CD14-positive monocyte (primary cell): ENCODE measurements at regions not wholly inside any gene's neighbourhood (a gene's known extent, or its start where the extent isn't known, plus 50 kb on each side); places are given as distances from the start of the nearest gene placed in this dataset.

Experiments
- DNase-seq, 3 donors: peaks; one replicate each; pipeline ENCODE4 v3.0.0-alpha.2; 2011 to 2022
- H2AFZ ChIP-seq: 2 replicates; pipeline ENCODE4 v1.6.0; 2012; ENCODE audit warnings: mild to moderate bottlenecking, low read depth, low read length, inconsistent platforms; ENCODE audit not compliant: insufficient read depth, poor library complexity, severe bottlenecking
- H3K27ac ChIP-seq, 2 donors: 1 replicate in 1 of 2; 2 replicates in 1 of 2; pipeline ENCODE4 v1.5.1; 2012 to 2013; ENCODE audit warnings: low read length in 2 of 2, control low read depth in 1 of 2, inconsistent platforms in 1 of 2, low read depth in 1 of 2, mild to moderate bottlenecking in 1 of 2
- H3K27me3 ChIP-seq, 2 donors: one replicate each; pipeline versions ENCODE4 v1.6.0 to v1.6.1; 2011 to 2013; ENCODE audit warnings: low read length in 2 of 2; ENCODE audit not compliant: control insufficient read depth in 2 of 2, insufficient read depth in 2 of 2
- H3K36me3 ChIP-seq, 2 donors: replicated peaks in 1 of 2; 1 replicate in 1 of 2; 2 replicates in 1 of 2; pipeline versions ENCODE4 v1.5.1 to v1.6.1; 2012 to 2013; ENCODE audit warnings: low read length in 2 of 2, control low read depth in 1 of 2, inconsistent platforms in 1 of 2, mild to moderate bottlenecking in 1 of 2; ENCODE audit not compliant: insufficient read depth in 2 of 2, control insufficient read depth in 1 of 2
- H3K4me1 ChIP-seq, 2 donors: 1 replicate in 1 of 2; 2 replicates in 1 of 2; pipeline versions ENCODE4 v1.5.1 to v1.6.1; 2012 to 2013; ENCODE audit warnings: low read length in 2 of 2, control low read depth in 1 of 2, inconsistent platforms in 1 of 2, mild to moderate bottlenecking in 1 of 2, moderate library complexity in 1 of 2; ENCODE audit not compliant: insufficient read depth in 2 of 2, control insufficient read depth in 1 of 2
- H3K4me2 ChIP-seq: replicated peaks from 2 replicates; pipeline ENCODE3; 2012; ENCODE audit warnings: low read length, moderate library complexity, mild to moderate bottlenecking; ENCODE audit not compliant: poor library complexity, severe bottlenecking; ENCODE audit errors: extremely low read depth
- H3K4me3 ChIP-seq, 3 experiments: fragments of 200-600 bp in 1 of 3; sonication (generic) in 1 of 3; replicated peaks in 1 of 3; 1 replicate in 2 of 3; 2 replicates in 1 of 3; pipeline ENCODE4 v1.5.1; 2011 to 2013; ENCODE audit warnings: low read length in 3 of 3, mild to moderate bottlenecking in 3 of 3, control low read depth in 2 of 3, low read depth in 2 of 3, inconsistent platforms in 1 of 3, moderate library complexity in 1 of 3
- H3K79me2 ChIP-seq: 2 replicates; pipeline ENCODE4 v1.6.0; 2012; ENCODE audit warnings: mild to moderate bottlenecking, control low read depth, inconsistent platforms, low read length, moderate library complexity; ENCODE audit not compliant: insufficient read depth
- H3K9ac ChIP-seq: 2 replicates; pipeline ENCODE4 v1.6.0; 2017; ENCODE audit warnings: low read length, mild to moderate bottlenecking; ENCODE audit not compliant: insufficient read depth, poor library complexity, severe bottlenecking
- H3K9me3 ChIP-seq, 2 donors: replicated peaks in 1 of 2; 1 replicate in 1 of 2; 2 replicates in 1 of 2; pipeline versions ENCODE4 v1.5.1 to v1.6.1; 2012 to 2013; ENCODE audit warnings: low read length in 2 of 2, control low read depth in 1 of 2; ENCODE audit not compliant: control insufficient read depth in 1 of 2, insufficient read depth in 1 of 2
- H4K20me1 ChIP-seq: 2 replicates; pipeline ENCODE4 v1.6.0; 2012; ENCODE audit warnings: mild to moderate bottlenecking, low read length, control low read depth, moderate library complexity; ENCODE audit not compliant: insufficient read depth
- H3K27ac Mint-ChIP-seq, 7 donors: one replicate each; pipeline ENCODE4 v1.8.0; 2020; ENCODE audit warnings: mild to moderate bottlenecking in 7 of 7, mixed read lengths in 7 of 7, moderate library complexity in 6 of 7, inconsistent platforms in 2 of 7
- H3K27me3 Mint-ChIP-seq, 3 donors: one replicate each; pipeline ENCODE4 v1.8.0; 2021 to 2022; ENCODE audit warnings: low read depth in 3 of 3, mild to moderate bottlenecking in 3 of 3, mixed read lengths in 3 of 3, moderate library complexity in 3 of 3, inconsistent platforms in 1 of 3
- H3K36me3 Mint-ChIP-seq, 2 donors: one replicate each; pipeline ENCODE4 v1.8.0; 2020; ENCODE audit warnings: mixed read lengths in 2 of 2, inconsistent platforms in 1 of 2, mild to moderate bottlenecking in 1 of 2
- H3K4me1 Mint-ChIP-seq: one replicate; pipeline ENCODE4 v1.8.0; 2020; ENCODE audit warnings: mild to moderate bottlenecking, mixed read lengths
- H3K4me3 Mint-ChIP-seq, 2 donors: one replicate each; pipeline ENCODE4 v1.8.0; 2020; ENCODE audit warnings: mild to moderate bottlenecking in 2 of 2, mixed read lengths in 2 of 2, moderate library complexity in 1 of 2
- H3K9me3 Mint-ChIP-seq, 7 donors: one replicate each; pipeline ENCODE4 v1.8.0; 2020 to 2022; ENCODE audit warnings: mixed read lengths in 7 of 7, mild to moderate bottlenecking in 6 of 7, moderate library complexity in 6 of 7, inconsistent platforms in 2 of 7
- CTCF ChIP-seq: fragments of 200-600 bp; IDR thresholded peaks from one replicate; pipeline ENCODE4 v1.8.0; 2022; ENCODE audit warnings: antibody characterized with exemption, mild to moderate bottlenecking
- WGBS: methylation state at CpG from one replicate; pipeline ENCODE4 v1.1.5; 2013; ENCODE audit warnings: missing lambda C conversion rate; ENCODE audit not compliant: insufficient coverage; 5-methylcytosine and 5-hydroxymethylcytosine counted together
- intact Hi-C, 2 donors: fragments of 100-400 bp; cut with micrococcal nuclease; formaldehyde crosslinking; loops; one replicate each; pipeline versions ENCODE4 v1.15.0 to v1.15.1; 2023

- no peaks in the 10 kb centered on the region for H3K9me3 ChIP-seq
- no peaks in the 10 kb centered on the region for H3K36me3 ChIP-seq
- no peak overlapping the region for H2AFZ ChIP-seq
- no peaks in the 10 kb centered on the region for H3K4me1 Mint-ChIP-seq
- no peaks in the 10 kb centered on the region for H3K4me1 ChIP-seq
- no peaks in the 10 kb centered on the region for H3K79me2 ChIP-seq
- no peak overlapping the region for H3K27ac Mint-ChIP-seq
- no peak overlapping the region for H3K4me2 ChIP-seq
- no peaks in the 10 kb centered on the region for H3K36me3 Mint-ChIP-seq
- 100% methylated on average over 1 of the region's 5 CpGs for WGBS
- H3K9ac ChIP-seq: no peak overlapping the region
- no peak for DNase-seq
- H4K20me1 ChIP-seq: no peaks in the 10 kb centered on the region
- H3K27me3 Mint-ChIP-seq: no peaks in the 10 kb centered on the region
- no peak overlapping the region for H3K4me3 Mint-ChIP-seq
- no peak overlapping the region for H3K27ac ChIP-seq
- TF ChIP-seq CTCF: no peak
- peaks cover 0 to 4% (median 0%) of the 10 kb centered on the region in 7 donors for H3K9me3 Mint-ChIP-seq
- H3K27me3 ChIP-seq: no peaks in the 10 kb centered on the region
- H3K4me3 ChIP-seq: no peak overlapping the region
- intact Hi-C loops: no loop called here
Measured at GRCh38 chr15:95346721-95347475, 983.6 kb upstream of the NR2F2 start.

GRCh38 chr15:95347837-95348236 lies 982.7 kb upstream of the NR2F2 start:
- TF ChIP-seq CTCF: no peak
- Histone ChIP-seq H3K9me3 (no peaks in the 10 kb centered on the region), H4K20me1 (no peaks in the 10 kb centered on the region), H3K4me1 (no peaks in the 10 kb centered on the region), H3K27ac (no peak overlapping the region), H2AFZ (no peak overlapping the region), H3K27me3 (no peaks in the 10 kb centered on the region), H3K9ac (no peak overlapping the region), H3K4me2 (no peak overlapping the region), H3K36me3 (no peaks in the 10 kb centered on the region), H3K79me2 (no peaks in the 10 kb centered on the region), H3K4me3 (no peak overlapping the region)
- Mint-ChIP-seq H3K4me1 (no peaks in the 10 kb centered on the region), H3K4me3 (no peak overlapping the region), H3K27ac (no peak overlapping the region), H3K27me3 (no peaks in the 10 kb centered on the region), H3K36me3 (no peaks in the 10 kb centered on the region), H3K9me3 (peaks cover 0 to 4% (median 0%) of the 10 kb centered on the region in 7 donors)
- WGBS: 86% methylated on average over 1 of the region's 1 CpG
- DNase-seq: no peak
- intact Hi-C loops: no loop called here
